Stimulated activated naive CD8-positive, alpha-beta T cell treated with anti-CD3 and anti-CD28 coated beads, Interleukin-15, amount 100 ng/mL, for 72 hours (primary cell): ENCODE measurements at regions not wholly inside any gene's neighbourhood (a gene's known extent, or its start where the extent isn't known, plus 50 kb on each side); places are given as distances from the start of the nearest gene placed in this dataset.
A peak's percentile ranks its signal among the peaks of the same experiment; 100 is the strongest.
"Not testable (repeated sequence)": the region's sequence is repeated elsewhere in the genome, so short reads cannot be mapped to it uniquely, and the experiment has no call there.

Experiments
- ATAC-seq: fragments of 150-1000 bp; cut with Tn5 transposase; 2 replicates; pipeline ENCODE4 v1.10.0; 2021; ENCODE audit warnings: mild to moderate bottlenecking, moderate library complexity
- DNase-seq, 2 donors: peaks; one replicate each; pipeline ENCODE4 v3.0.0; 2021 to 2022
- H3K27ac Mint-ChIP-seq, 2 donors: one replicate each; pipeline ENCODE4 v1.8.0; 2022; ENCODE audit warnings: mild to moderate bottlenecking in 2 of 2, mixed read lengths in 2 of 2, moderate library complexity in 2 of 2
- H3K27me3 Mint-ChIP-seq: one replicate; pipeline ENCODE4 v1.8.0; 2022; ENCODE audit warnings: mixed read lengths
- H3K4me1 Mint-ChIP-seq: one replicate; pipeline ENCODE4 v1.8.0; 2022; ENCODE audit warnings: mild to moderate bottlenecking, mixed read lengths
- H3K4me3 Mint-ChIP-seq, 2 donors: one replicate each; pipeline ENCODE4 v1.8.0; 2022; ENCODE audit warnings: mild to moderate bottlenecking in 2 of 2, mixed read lengths in 2 of 2, moderate library complexity in 1 of 2
- H3K9me3 Mint-ChIP-seq, 2 donors: one replicate each; pipeline ENCODE4 v1.8.0; 2022; ENCODE audit warnings: mixed read lengths in 2 of 2

DNA sequence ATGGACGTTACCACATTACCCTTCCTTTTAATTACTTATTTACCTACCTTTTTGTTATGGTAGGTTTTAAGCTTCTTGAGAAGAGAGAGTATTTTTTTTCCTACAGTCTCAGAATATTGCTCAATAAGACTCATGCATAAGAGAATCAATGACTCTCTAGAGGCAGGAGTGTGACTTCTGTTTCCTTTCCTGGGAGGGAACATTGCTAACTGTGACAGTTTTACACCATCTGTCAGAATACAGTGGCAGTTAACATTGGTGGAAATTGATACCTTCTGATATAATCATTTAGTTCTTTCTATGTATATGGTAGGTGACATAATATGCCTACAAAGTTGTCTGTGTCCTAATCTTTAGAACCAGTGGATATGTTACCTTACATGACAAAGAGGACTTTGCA lies 348.7 kb upstream of the POT1 start:
- no peak for DNase-seq
- Mint-ChIP-seq H3K27ac (no peak overlapping the region), H3K4me1 (no peaks in the 10 kb centered on the region), H3K4me3 (no peak overlapping the region), H3K27me3 (no peaks in the 10 kb centered on the region), H3K9me3 (peaks cover 0 to 14% of the 10 kb centered on the region in 2 donors)
- ATAC-seq, result no peak

- not testable (repeated sequence) for H3K4me3 Mint-ChIP-seq, H3K27me3 Mint-ChIP-seq, DNase-seq, H3K4me1 Mint-ChIP-seq, H3K27ac Mint-ChIP-seq, ATAC-seq
- H3K9me3 Mint-ChIP-seq, result peaks cover 0 to 14% of the 10 kb centered on the region in 2 donors
Observed at GRCh38 chr7:125274742-125275141, 345.1 kb upstream of the POT1 start.

GRCh38 chr7:125264174-125264856 lies 334.7 kb upstream of the POT1 start:
- not testable (repeated sequence) for DNase-seq, H3K27me3 Mint-ChIP-seq, H3K4me3 Mint-ChIP-seq, ATAC-seq, H3K4me1 Mint-ChIP-seq, H3K27ac Mint-ChIP-seq
- H3K9me3 Mint-ChIP-seq, result peaks cover 10 to 20% of the 10 kb centered on the region in 2 donors

DNA sequence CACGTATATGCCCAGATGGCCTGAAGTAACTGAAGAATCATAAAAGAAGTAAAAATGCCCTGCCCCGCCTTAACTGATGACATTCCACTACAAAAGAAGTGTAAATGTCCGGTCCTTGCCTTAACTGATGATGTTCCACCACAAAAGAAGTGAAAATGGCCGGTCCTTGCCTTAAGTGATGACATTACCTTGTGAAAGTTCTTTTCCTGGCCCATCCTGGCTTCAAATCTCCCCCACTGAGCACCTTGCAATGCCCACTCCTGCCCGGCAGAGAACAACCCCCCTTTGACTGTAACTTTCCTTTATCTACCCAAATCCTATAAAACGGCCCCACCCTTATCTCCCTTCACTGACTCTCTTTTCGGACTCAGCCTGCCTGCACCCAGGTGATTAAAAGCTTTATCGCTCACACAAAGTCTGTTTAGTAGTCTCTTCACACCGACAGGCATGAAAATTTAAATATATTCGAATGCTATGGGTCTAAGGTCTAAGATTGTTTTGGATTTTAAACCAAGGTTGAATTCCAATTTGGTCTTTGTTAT lies 329.3 kb upstream of the POT1 start:
- not testable (repeated sequence) for DNase-seq, ATAC-seq, H3K4me3 Mint-ChIP-seq, H3K27me3 Mint-ChIP-seq, H3K4me1 Mint-ChIP-seq, H3K27ac Mint-ChIP-seq
- peaks cover 5 to 18% of the 10 kb centered on the region in 2 donors for H3K9me3 Mint-ChIP-seq

DNA sequence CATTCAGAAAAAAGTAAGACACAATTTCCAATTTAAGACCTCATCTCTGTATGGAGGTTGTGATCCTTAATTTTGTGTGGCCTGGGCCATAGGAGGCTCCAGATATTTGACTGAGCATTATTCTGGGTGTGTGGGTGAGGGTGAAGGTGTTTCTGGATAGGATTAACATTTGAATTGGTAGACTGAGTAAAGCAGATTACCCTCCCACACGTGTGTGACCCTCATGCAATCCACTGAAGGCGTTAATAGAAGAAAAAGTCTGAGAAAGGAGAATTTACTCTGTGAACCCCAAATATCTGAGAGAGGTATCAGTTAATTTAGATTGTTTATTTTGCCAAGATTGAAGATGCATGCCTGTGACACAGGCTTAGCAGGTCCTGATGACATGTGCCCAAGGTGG lies 328.0 kb upstream of the POT1 start:
- no peaks in the 10 kb centered on the region for H3K27me3 Mint-ChIP-seq
- peaks cover 5 to 12% of the 10 kb centered on the region in 2 donors for H3K9me3 Mint-ChIP-seq
- H3K4me1 Mint-ChIP-seq, result no peaks in the 10 kb centered on the region
- no peak for ATAC-seq
- DNase-seq, result no peak
- no peak overlapping the region for H3K27ac Mint-ChIP-seq
- H3K4me3 Mint-ChIP-seq, result no peak overlapping the region

GRCh38 chr7:125256446-125256845 lies 326.8 kb upstream of the POT1 start:
- no peak for DNase-seq
- Mint-ChIP-seq H3K27ac (no peak overlapping the region), H3K27me3 (no peaks in the 10 kb centered on the region), H3K4me1 (no peaks in the 10 kb centered on the region), H3K9me3 (peaks cover 4 to 10% of the 10 kb centered on the region in 2 donors), H3K4me3 (no peak overlapping the region)
- no peak for ATAC-seq

- no peak for ATAC-seq
- no peak overlapping the region for H3K4me3 Mint-ChIP-seq
- no peaks in the 10 kb centered on the region for H3K4me1 Mint-ChIP-seq
- no peaks in the 10 kb centered on the region for H3K27me3 Mint-ChIP-seq
- H3K27ac Mint-ChIP-seq, result no peak overlapping the region
- peaks cover 0 to 10% of the 10 kb centered on the region in 2 donors for H3K9me3 Mint-ChIP-seq
- no peak for DNase-seq
Observed at GRCh38 chr7:125255810-125256209, 326.2 kb upstream of the POT1 start.

- Mint-ChIP-seq H3K27ac (no peak overlapping the region), H3K4me3 (no peak overlapping the region), H3K9me3 (peaks cover 0 to 8% of the 10 kb centered on the region in 2 donors), H3K27me3 (no peaks in the 10 kb centered on the region), H3K4me1 (no peaks in the 10 kb centered on the region)
- DNase-seq (no peak), ATAC-seq (no peak)
Observed at GRCh38 chr7:125254566-125254965, 324.9 kb upstream of the POT1 start.

DNA sequence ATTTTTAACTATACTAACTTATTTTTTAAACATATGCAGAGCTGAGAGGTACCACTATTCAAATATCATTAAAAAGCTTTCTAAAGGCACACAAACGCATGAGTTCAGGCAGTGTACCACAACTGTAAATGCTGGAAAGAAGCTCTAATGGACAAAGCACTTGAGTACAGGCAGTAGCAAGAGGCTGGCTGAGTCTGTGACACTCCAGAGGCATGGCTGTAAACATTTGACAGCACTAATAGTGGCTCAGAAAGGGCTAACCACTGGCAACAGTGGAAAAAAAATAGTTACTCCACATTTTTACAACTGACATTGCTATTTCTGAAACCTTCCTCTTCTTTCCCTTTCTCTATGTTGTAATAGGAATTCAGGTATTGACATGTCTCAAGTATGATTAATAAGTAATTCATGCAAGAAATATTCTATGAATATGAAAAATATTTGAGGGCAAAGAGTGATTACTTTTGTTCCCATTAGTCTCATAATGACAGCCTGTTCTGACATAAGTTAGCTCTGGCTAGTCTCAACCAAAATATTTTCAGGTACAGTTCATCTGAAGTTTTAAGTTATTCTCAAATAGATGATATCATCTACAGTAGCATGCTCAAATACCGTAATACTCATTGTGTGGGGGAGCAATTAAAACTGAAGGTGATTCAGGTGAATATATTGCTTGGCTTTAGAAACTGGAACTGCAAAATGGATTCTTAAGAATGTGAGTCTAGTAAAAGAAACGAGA lies 324.0 kb upstream of the POT1 start:
- Mint-ChIP-seq H3K4me3 (no peak overlapping the region), H3K9me3 (peaks cover 0 to 6% of the 10 kb centered on the region in 2 donors), H3K27me3 (no peaks in the 10 kb centered on the region), H3K27ac (no peak overlapping the region), H3K4me1 (no peaks in the 10 kb centered on the region)
- DNase-seq (no peak), ATAC-seq (no peak)

- Mint-ChIP-seq H3K27ac (no peak overlapping the region), H3K27me3 (no peaks in the 10 kb centered on the region), H3K9me3 (peaks cover 0 to 6% of the 10 kb centered on the region in 2 donors), H3K4me3 (no peak overlapping the region), H3K4me1 (no peaks in the 10 kb centered on the region)
- DNase-seq (no peak), ATAC-seq (no peak)
Observed at GRCh38 chr7:125247514-125248098, 318.0 kb upstream of the POT1 start.

GRCh38 chr7:125246706-125247105 lies 317.1 kb upstream of the POT1 start:
- ATAC-seq (no peak), DNase-seq (no peak)
- Mint-ChIP-seq H3K4me1 (no peaks in the 10 kb centered on the region), H3K27me3 (no peaks in the 10 kb centered on the region), H3K27ac (peak overlapping the region in 1 of 2 donors; percentile 35), H3K4me3 (no peak overlapping the region), H3K9me3 (no peaks in the 10 kb centered on the region)

- Mint-ChIP-seq H3K27ac (no peak overlapping the region), H3K27me3 (no peaks in the 10 kb centered on the region), H3K4me1 (no peaks in the 10 kb centered on the region), H3K9me3 (no peaks in the 10 kb centered on the region), H3K4me3 (no peak overlapping the region)
- ATAC-seq (no peak), DNase-seq (no peak)
Observed at GRCh38 chr7:125241548-125241947, 311.9 kb upstream of the POT1 start.

DNA sequence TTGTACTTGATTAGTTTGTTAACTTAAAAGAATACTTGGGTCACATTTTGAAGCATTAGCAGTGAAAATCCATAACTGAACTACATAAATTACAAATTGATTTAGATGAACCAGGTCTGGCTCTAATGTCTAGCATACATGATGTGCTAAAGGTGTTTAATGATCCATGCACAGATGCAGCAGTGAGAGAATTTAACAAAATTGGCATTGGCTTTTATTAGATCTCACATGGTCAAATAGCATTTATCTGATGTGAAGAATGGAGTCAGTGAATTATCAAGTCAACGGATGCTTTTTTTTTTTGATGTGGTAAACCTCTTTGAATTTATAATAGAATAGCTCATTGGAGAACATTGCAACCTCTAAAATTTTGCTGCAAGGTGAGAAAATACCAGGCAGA lies 293.0 kb upstream of the POT1 start:
- H3K27ac Mint-ChIP-seq, result no peak overlapping the region
- H3K9me3 Mint-ChIP-seq, result peaks cover 7 to 10% of the 10 kb centered on the region in 2 donors
- ATAC-seq (no peak), DNase-seq (no peak)
- H3K27me3 Mint-ChIP-seq, result no peaks in the 10 kb centered on the region
- no peak overlapping the region for H3K4me3 Mint-ChIP-seq
- no peaks in the 10 kb centered on the region for H3K4me1 Mint-ChIP-seq

- Mint-ChIP-seq H3K27me3 (no peaks in the 10 kb centered on the region), H3K4me3 (no peak overlapping the region), H3K4me1 (no peaks in the 10 kb centered on the region), H3K27ac (no peak overlapping the region), H3K9me3 (peaks cover 16% of the 10 kb centered on the region in 2 donors)
- DNase-seq, result no peak
- ATAC-seq, result no peak
Observed at GRCh38 chr7:125218076-125218475, 288.5 kb upstream of the POT1 start.

GRCh38 chr7:125201002-125201401 lies 271.4 kb upstream of the POT1 start:
- Mint-ChIP-seq H3K27ac (no peak overlapping the region), H3K4me1 (no peaks in the 10 kb centered on the region), H3K4me3 (no peak overlapping the region), H3K27me3 (no peaks in the 10 kb centered on the region), H3K9me3 (no peaks in the 10 kb centered on the region)
- ATAC-seq (no peak), DNase-seq (no peak)
